ENCODE measurements at regions not wholly inside any gene's neighbourhood (a gene's known extent, or its start where the extent isn't known, plus 50 kb on each side); places are given as distances from the start of the nearest gene placed in this dataset.

DNA sequence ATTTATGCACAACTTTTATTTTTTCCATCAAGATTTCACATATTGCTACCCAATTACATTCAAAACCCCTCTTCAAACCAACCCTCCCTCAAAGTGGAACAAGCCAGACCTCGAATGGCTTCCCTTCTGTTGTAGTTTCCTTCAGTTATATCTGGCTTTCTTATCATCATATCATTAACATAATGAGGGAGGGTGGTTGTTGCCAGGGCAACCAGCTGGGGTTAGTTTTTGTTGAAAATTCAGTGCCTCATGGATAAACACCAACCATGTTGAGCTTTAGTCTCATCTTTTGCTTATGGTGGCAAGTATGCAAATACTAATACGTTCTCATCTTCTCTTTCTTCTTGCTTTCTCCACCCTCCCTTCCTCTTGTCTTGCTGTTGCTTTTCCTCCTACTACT is 359.7 kb downstream of the CDH11 start:
- Histone ChIP-seq H3K27ac (no peak overlapping the region), H3K9me3 (no peaks in the 10 kb centered on the region), H3K4me3 (no peak overlapping the region), H3K4me1 (replicated peaks) (no peaks in the 10 kb centered on the region), H3K27me3 (replicated peaks; ENCODE audit: insufficient read depth) (no peaks in the 10 kb centered on the region), H3K36me3 (no peaks in the 10 kb centered on the region)
- TF ChIP-seq POLR2AphosphoS5 (IDR thresholded peaks at IDR 0.05) (no peak), POLR2A (IDR thresholded peaks at IDR 0.05) (no peak)
- TF ChIP-seq, protein P1, sequence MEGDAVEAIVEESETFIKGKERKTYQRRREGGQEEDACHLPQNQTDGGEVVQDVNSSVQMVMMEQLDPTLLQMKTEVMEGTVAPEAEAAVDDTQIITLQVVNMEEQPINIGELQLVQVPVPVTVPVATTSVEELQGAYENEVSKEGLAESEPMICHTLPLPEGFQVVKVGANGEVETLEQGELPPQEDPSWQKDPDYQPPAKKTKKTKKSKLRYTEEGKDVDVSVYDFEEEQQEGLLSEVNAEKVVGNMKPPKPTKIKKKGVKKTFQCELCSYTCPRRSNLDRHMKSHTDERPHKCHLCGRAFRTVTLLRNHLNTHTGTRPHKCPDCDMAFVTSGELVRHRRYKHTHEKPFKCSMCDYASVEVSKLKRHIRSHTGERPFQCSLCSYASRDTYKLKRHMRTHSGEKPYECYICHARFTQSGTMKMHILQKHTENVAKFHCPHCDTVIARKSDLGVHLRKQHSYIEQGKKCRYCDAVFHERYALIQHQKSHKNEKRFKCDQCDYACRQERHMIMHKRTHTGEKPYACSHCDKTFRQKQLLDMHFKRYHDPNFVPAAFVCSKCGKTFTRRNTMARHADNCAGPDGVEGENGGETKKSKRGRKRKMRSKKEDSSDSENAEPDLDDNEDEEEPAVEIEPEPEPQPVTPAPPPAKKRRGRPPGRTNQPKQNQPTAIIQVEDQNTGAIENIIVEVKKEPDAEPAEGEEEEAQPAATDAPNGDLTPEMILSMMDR (IDR thresholded peaks at IDR 0.05), result no peak
- 91% methylated on average over 2 of the region's 2 CpGs for WGBS
- intact Hi-C loops (cut with DNase I), result no loop called here
- DNase-seq (ENCODE audit: low spot score), result no peak

DNA sequence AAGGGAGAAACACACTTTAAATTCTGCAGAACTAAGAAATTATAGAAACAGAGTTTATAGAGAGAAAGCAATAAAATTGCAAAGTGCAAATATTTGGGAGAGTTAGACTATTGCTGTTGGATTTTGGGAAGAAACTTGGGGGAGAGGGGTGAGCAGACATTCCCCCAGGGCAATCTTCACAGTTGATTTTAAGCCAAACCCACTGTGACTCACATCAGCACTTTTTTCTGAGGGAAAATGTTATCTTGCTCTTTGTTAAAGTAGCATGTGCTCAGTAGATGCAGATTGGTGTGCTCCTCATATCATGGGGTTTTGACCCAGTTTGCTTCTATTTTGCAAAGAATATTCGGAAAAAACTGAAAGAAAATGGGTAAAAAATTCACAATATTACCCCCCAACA is 367.6 kb downstream of the CDH11 start:
- Histone ChIP-seq H3K36me3 (no peaks in the 10 kb centered on the region), H3K4me3 (no peak overlapping the region), H3K27me3 (replicated peaks; ENCODE audit: insufficient read depth) (no peaks in the 10 kb centered on the region), H3K4me1 (replicated peaks) (no peaks in the 10 kb centered on the region), H3K9me3 (no peaks in the 10 kb centered on the region), H3K27ac (no peak overlapping the region)
- WGBS, result 84% methylated on average over 1 of the region's 1 CpG
- DNase-seq (ENCODE audit: low spot score), result no peak
- TF ChIP-seq POLR2A (IDR thresholded peaks at IDR 0.05), result no peak
- intact Hi-C loops (cut with DNase I), result no loop called here

DNA sequence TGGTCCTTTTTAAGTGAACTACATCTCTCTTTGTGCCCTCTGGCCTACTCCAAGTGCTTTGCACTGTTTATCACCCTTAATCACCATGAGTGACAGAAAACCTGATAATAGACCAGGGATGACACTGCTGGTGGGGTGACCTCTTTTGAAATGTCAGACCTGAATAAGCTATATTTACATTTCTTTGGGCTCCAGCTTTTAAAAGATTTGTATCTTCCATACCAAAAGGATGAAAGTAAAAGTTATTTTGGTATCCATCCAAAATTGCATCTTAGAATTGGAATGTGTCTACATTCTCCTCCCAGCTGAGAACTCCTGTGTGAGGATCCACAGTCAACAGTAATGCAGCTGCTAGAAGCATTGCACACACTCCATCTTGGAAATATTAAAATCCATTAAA is 370.0 kb downstream of the CDH11 start:
- H3K27ac ChIP-seq, result no peak overlapping the region
- H3K4me3 ChIP-seq, result no peak overlapping the region
- H3K27me3 ChIP-seq (replicated peaks; ENCODE audit: insufficient read depth), result no peaks in the 10 kb centered on the region
- H3K36me3 ChIP-seq, result no peaks in the 10 kb centered on the region
- no peaks in the 10 kb centered on the region for H3K4me1 ChIP-seq (replicated peaks)
- intact Hi-C loops (cut with DNase I), result no loop called here
- DNase-seq (ENCODE audit: low spot score), result no peak
- TF ChIP-seq POLR2A (IDR thresholded peaks at IDR 0.05) (no peak), POLR2AphosphoS5 (IDR thresholded peaks at IDR 0.05) (no peak)
- TF ChIP-seq, protein P1 (IDR thresholded peaks at IDR 0.05), result no peak
- H3K9me3 ChIP-seq, result no peaks in the 10 kb centered on the region

DNA sequence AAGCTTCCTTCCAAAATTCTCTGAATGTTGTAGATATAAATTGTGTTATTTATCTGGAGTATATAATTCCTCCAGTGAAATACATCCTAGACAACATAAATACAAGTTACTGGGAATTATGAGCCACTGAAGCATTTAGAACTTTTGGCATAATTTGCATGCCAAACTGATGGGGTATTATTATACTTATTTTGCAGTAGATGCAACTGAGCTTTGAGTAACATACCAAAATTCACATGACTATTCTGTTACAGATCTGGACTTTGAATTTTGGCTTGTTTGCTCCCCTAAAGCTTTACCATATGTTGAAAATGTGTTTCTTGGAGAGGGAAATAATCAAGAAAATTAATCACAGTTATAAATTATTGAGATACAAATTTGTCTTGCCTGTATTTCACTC is 372.5 kb downstream of the CDH11 start:
- Histone ChIP-seq H3K4me1 (replicated peaks) (no peaks in the 10 kb centered on the region), H3K27ac (no peak overlapping the region), H3K36me3 (no peaks in the 10 kb centered on the region), H3K4me3 (no peak overlapping the region), H3K9me3 (no peaks in the 10 kb centered on the region), H3K27me3 (replicated peaks; ENCODE audit: insufficient read depth) (no peaks in the 10 kb centered on the region)
- no peak for DNase-seq (ENCODE audit: low spot score)
- intact Hi-C loops (cut with DNase I), result no loop called here
- TF ChIP-seq POLR2A (IDR thresholded peaks at IDR 0.05) (no peak), POLR2AphosphoS5 (IDR thresholded peaks at IDR 0.05) (no peak)
- TF ChIP-seq, protein P1 (IDR thresholded peaks at IDR 0.05), result no peak

DNA sequence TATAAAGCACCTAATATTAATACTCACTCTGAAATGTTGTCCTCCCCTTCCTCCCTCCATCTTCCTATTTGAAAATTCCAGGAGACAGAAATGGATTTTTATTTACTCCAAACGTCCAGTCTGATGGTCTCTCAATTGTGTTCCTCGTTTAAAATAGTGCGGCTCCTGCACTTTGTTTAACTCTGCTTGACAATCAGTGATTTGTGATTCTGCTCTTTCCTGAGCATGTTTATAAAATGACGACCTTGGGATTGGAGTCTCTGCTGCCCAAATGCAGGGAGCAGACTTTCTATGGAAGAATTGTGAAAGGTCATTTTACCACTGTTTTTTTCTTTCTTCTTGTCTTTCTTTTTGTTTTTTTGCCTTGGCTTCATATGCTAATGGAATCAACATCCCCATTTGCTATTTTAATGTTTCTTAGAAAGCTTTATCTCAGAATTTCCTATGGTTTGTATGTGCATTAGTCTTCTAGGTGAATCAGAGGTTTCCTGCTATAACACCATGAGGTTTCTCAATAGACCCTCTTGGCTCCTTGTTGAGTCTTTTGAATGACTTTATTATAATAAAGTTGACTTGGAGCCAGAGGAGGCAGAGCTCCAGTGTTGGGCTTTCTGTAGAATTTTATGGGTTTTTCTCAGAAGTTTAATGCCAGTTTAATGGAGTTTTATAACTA is 376.5 kb downstream of the CDH11 start:
- Histone ChIP-seq H3K4me3 (no peak overlapping the region), H3K9me3 (no peaks in the 10 kb centered on the region), H3K4me1 (replicated peaks) (no peaks in the 10 kb centered on the region), H3K36me3 (no peaks in the 10 kb centered on the region), H3K27me3 (replicated peaks; ENCODE audit: insufficient read depth) (no peaks in the 10 kb centered on the region), H3K27ac (no peak overlapping the region)
- DNase-seq (ENCODE audit: low spot score), result no peak
- WGBS, result 21% methylated on average over 4 of the region's 4 CpGs
- intact Hi-C loops (cut with DNase I), result no loop called here
- TF ChIP-seq, protein P1 (IDR thresholded peaks at IDR 0.05), result no peak
- TF ChIP-seq POLR2AphosphoS5 (IDR thresholded peaks at IDR 0.05) (no peak), POLR2A (IDR thresholded peaks at IDR 0.05) (no peak)

All from prostate gland (tissue), 2 donors.